ENCODE measurements at regions not wholly inside any gene's neighbourhood (a gene's known extent, or its start where the extent isn't known, plus 50 kb on each side); places are given as distances from the start of the nearest gene placed in this dataset.

DNA sequence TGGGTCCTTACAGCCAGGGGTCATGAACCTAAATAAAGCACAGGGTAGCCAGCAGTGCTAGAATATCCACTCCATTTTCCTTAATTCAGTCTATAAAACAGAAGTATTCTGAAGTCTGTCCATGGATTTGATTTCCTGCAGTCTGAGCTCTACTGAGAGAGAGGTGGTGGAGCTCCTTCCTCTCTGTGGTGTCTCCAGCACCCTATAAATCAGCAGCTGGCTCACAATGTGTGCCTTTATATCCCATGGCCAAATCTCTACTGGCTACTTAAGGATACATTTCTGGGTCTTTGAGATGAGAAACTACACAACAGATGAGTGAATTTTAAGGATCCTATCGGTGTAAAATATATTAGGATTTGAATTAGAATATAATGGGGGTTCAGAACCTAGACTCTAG is 339.9 kb upstream of the RBMS3 start:
- H3K4me3 ChIP-seq = no peak overlapping the region
- TF ChIP-seq FOXP2 (optimal IDR thresholded peaks at IDR 0.05; ENCODE audit: control extremely low read depth, extremely low read length, insufficient read depth) = no peak
- no peak for TF ChIP-seq POLR2AphosphoS5 (IDR thresholded peaks at IDR 0.05; ENCODE audit: borderline replicate concordance, low read depth, low read length)
- TF ChIP-seq EZH2 (IDR thresholded peaks at IDR 0.05) = no peak
- H3K27ac ChIP-seq = no peak overlapping the region
- no peak for DNase-seq (ENCODE audit: low read depth, low spot score)
- H3K9ac ChIP-seq (ENCODE audit: insufficient read length) = no peak overlapping the region
- H3K9me3 ChIP-seq (ENCODE audit: low read depth, low read length) = no peaks in the 10 kb centered on the region
- no peaks in the 10 kb centered on the region for H3K36me3 ChIP-seq (ENCODE audit: insufficient read depth, low read length)

DNA sequence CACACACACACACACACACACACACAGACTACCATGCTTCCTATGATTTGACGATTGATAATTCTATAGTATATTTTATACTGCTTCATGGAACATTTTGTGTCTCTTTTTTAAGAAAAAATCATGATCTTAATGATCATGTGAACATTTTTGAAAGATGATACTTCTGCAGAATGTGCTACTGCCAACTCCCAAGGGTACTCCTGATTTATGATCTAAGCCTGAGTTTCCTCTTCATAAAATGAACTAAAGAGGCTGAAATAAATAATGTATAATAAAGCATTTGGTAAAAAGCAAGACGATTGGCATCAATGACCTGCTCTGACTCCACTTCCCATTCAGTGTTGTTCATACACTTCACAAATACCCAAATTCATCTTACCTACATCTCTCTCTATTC is 333.8 kb upstream of the RBMS3 start:
- Histone ChIP-seq H3K9me3 (ENCODE audit: low read depth, low read length) (no peaks in the 10 kb centered on the region), H3K27ac (no peak overlapping the region), H3K36me3 (ENCODE audit: insufficient read depth, low read length) (no peaks in the 10 kb centered on the region), H3K9ac (ENCODE audit: insufficient read length) (no peak overlapping the region), H3K4me3 (no peak overlapping the region)
- DNase-seq (ENCODE audit: low read depth, low spot score) = no peak
- TF ChIP-seq POLR2AphosphoS5 (IDR thresholded peaks at IDR 0.05; ENCODE audit: borderline replicate concordance, low read depth, low read length) (no peak), EZH2 (IDR thresholded peaks at IDR 0.05) (no peak), FOXP2 (optimal IDR thresholded peaks at IDR 0.05; ENCODE audit: control extremely low read depth, extremely low read length, insufficient read depth) (no peak)

DNA sequence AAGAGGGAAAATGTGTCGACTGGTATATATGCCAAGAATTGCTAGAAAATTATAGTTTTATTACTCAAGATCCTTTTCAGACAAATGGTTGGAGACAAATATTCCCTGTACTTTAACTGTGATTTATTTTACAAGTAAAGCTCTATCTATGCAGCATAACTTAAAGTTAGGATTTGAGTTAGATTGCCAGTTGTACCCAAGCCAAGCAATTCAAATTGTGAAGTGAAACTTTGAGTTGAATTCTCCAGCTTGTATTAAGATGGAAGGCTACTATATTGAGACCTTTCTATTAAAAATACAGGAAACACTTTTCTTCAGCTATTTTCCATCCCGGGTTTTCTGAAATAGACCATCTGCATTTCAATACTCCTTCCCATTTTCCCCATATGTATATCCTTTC is 333.1 kb upstream of the RBMS3 start:
- Histone ChIP-seq H3K9ac (ENCODE audit: insufficient read length) (no peak overlapping the region), H3K4me3 (no peak overlapping the region), H3K9me3 (ENCODE audit: low read depth, low read length) (no peaks in the 10 kb centered on the region), H3K27ac (no peak overlapping the region), H3K36me3 (ENCODE audit: insufficient read depth, low read length) (no peaks in the 10 kb centered on the region)
- TF ChIP-seq POLR2AphosphoS5 (IDR thresholded peaks at IDR 0.05; ENCODE audit: borderline replicate concordance, low read depth, low read length) (no peak), EZH2 (IDR thresholded peaks at IDR 0.05) (no peak), FOXP2 (optimal IDR thresholded peaks at IDR 0.05; ENCODE audit: control extremely low read depth, extremely low read length, insufficient read depth) (no peak)
- no peak for DNase-seq (ENCODE audit: low read depth, low spot score)

DNA sequence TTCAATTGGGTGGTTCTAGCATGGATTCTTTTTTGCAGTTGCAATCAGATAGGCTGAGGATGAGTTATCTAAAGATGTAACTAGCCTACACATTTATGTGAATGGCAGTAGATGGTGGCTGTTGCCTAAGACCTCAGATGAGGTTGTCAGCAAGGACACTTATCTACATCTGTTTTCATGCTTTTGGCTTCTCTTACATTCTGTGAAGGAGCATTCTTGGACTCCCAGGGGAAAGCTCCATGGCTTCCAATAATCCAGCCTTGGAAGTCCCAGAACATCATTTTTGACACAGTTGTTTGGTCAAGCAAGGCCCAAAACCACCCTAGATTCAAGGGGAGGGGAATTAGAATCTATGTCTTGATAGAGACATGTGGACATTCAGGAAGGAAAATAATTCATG is 332.2 kb upstream of the RBMS3 start:
- H3K27ac ChIP-seq = no peak overlapping the region
- TF ChIP-seq FOXP2 (optimal IDR thresholded peaks at IDR 0.05; ENCODE audit: control extremely low read depth, extremely low read length, insufficient read depth) = no peak
- TF ChIP-seq POLR2AphosphoS5 (IDR thresholded peaks at IDR 0.05; ENCODE audit: borderline replicate concordance, low read depth, low read length) = no peak
- no peak for TF ChIP-seq EZH2 (IDR thresholded peaks at IDR 0.05)
- H3K4me3 ChIP-seq = no peak overlapping the region
- no peak overlapping the region for H3K9ac ChIP-seq (ENCODE audit: insufficient read length)
- no peak for DNase-seq (ENCODE audit: low read depth, low spot score)
- H3K9me3 ChIP-seq (ENCODE audit: low read depth, low read length) = no peaks in the 10 kb centered on the region
- no peaks in the 10 kb centered on the region for H3K36me3 ChIP-seq (ENCODE audit: insufficient read depth, low read length)

DNA sequence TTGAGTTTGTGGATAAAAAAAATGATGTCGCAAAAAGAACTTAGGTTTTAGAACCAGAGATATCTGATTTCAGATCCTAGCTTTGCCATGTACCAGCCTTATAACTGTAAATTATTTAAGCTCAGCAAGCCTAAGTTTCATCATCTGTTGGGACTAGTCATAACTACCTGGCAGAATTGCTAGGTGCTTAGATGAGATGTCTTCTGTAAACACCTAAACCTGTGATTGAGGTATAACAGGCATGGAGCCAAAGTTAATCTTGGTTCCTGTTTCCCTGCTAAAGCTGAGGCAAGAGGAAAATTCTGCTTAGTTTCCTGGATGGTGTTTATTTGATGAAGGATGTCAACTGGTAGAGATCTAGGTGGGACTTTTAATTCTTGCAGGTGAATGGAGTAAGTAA is 331.3 kb upstream of the RBMS3 start:
- H3K36me3 ChIP-seq (ENCODE audit: insufficient read depth, low read length) = no peaks in the 10 kb centered on the region
- H3K27ac ChIP-seq = no peak overlapping the region
- no peak for DNase-seq (ENCODE audit: low read depth, low spot score)
- H3K9me3 ChIP-seq (ENCODE audit: low read depth, low read length) = no peaks in the 10 kb centered on the region
- no peak for TF ChIP-seq FOXP2 (optimal IDR thresholded peaks at IDR 0.05; ENCODE audit: control extremely low read depth, extremely low read length, insufficient read depth)
- no peak for TF ChIP-seq EZH2 (IDR thresholded peaks at IDR 0.05)
- TF ChIP-seq POLR2AphosphoS5 (IDR thresholded peaks at IDR 0.05; ENCODE audit: borderline replicate concordance, low read depth, low read length) = no peak
- H3K4me3 ChIP-seq = no peak overlapping the region
- H3K9ac ChIP-seq (ENCODE audit: insufficient read length) = no peak overlapping the region

DNA sequence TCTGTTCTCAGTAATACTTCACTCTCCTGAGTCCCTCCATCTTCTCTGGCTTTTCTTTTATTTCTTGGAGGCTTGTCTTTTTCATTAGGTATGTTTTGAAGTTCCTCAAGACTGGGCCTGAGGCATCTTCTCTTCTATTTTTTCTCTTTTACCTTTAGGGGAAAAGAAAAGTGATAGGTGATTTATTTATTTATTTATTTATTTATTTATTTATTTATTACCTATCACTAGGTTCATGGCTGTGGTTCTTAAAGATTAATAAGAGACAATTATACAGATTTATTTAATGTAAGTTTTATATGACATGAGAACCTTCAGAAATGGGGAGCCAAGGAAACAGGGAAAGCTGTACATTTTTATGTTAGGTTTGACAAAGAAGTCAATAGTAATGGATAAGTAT is 330.3 kb upstream of the RBMS3 start:
- Histone ChIP-seq H3K36me3 (ENCODE audit: insufficient read depth, low read length) (no peaks in the 10 kb centered on the region), H3K4me3 (no peak overlapping the region), H3K9me3 (ENCODE audit: low read depth, low read length) (no peaks in the 10 kb centered on the region), H3K27ac (no peak overlapping the region), H3K9ac (ENCODE audit: insufficient read length) (no peak overlapping the region)
- no peak for TF ChIP-seq EZH2 (IDR thresholded peaks at IDR 0.05)
- TF ChIP-seq POLR2AphosphoS5 (IDR thresholded peaks at IDR 0.05; ENCODE audit: borderline replicate concordance, low read depth, low read length) = no peak
- TF ChIP-seq FOXP2 (optimal IDR thresholded peaks at IDR 0.05; ENCODE audit: control extremely low read depth, extremely low read length, insufficient read depth) = no peak
- no peak for DNase-seq (ENCODE audit: low read depth, low spot score)

DNA sequence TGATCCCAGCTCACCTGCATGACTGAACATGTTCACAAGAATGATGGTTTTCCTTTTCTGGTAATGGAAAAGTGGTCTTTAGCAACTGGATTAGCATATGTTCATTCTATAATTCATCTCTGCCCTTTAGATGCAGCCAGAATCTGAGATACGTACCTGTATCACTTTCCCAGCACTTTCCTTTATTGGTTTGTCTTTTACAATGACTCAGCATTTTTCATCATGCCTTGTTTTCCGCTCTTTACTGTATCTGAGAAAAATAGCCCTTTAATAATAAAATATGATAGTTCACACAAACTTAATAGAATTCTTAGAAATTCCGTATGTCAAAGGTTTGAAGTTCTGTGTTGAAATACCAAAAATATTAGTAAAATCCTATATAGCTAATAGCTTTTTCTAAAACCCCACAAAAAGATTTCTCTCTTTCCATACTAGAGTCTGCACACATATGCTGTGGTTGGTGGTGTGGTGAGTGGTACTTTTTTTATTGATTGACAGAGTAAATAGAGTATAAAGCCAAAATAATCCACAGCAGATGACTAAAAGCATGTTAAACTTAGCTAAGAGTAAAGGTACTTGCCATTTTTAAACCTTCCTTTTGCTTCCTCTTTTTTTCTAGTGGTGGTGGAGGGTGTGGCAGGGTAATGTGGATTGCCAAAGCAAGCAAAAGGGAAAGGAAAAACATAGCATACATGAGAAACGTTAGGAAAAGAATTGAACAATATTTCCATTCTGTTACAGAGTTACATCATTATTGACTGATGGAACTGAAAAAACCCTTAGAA is 328.9 kb upstream of the RBMS3 start:
- no peak for DNase-seq (ENCODE audit: low read depth, low spot score)
- no peaks in the 10 kb centered on the region for H3K36me3 ChIP-seq (ENCODE audit: insufficient read depth, low read length)

DNA sequence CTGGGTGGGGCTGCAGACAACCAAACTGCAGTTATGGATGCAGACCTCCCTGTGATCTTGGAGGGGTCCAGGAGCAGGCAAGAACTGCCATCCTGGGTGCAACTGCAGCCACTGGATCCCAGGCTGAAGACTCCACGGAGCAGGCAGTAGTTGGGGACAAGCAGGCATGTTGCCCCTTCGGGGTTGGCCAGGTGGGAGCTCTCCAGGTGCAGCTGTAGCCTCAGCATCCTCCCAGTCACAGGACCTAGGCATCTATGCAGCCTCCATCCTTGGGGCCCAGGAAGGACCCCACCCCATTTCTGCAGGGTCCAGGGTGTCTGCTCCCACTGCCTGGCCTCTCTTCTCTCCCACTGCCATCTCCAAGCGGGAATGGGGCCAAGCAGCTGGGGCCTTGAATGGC is 322.2 kb upstream of the RBMS3 start:
- DNase-seq (ENCODE audit: low read depth, low spot score) = no peak
- no peak overlapping the region for H3K4me3 ChIP-seq
- H3K27ac ChIP-seq = no peak overlapping the region
- H3K9ac ChIP-seq (ENCODE audit: insufficient read length) = no peak overlapping the region
- no peaks in the 10 kb centered on the region for H3K9me3 ChIP-seq (ENCODE audit: low read depth, low read length)
- H3K36me3 ChIP-seq (ENCODE audit: insufficient read depth, low read length) = no peaks in the 10 kb centered on the region
- TF ChIP-seq FOXP2 (optimal IDR thresholded peaks at IDR 0.05; ENCODE audit: control extremely low read depth, extremely low read length, insufficient read depth) (no peak), EZH2 (IDR thresholded peaks at IDR 0.05) (no peak), POLR2AphosphoS5 (IDR thresholded peaks at IDR 0.05; ENCODE audit: borderline replicate concordance, low read depth, low read length) (no peak)

More for the DNA sequence above, 328.9 kb upstream of the RBMS3 start:
- no peak overlapping the region for H3K27ac ChIP-seq
- H3K9me3 ChIP-seq (ENCODE audit: low read depth, low read length) = no peaks in the 10 kb centered on the region
- H3K4me3 ChIP-seq = no peak overlapping the region
- TF ChIP-seq POLR2AphosphoS5 (IDR thresholded peaks at IDR 0.05; ENCODE audit: borderline replicate concordance, low read depth, low read length) (no peak), EZH2 (IDR thresholded peaks at IDR 0.05) (no peak), FOXP2 (optimal IDR thresholded peaks at IDR 0.05; ENCODE audit: control extremely low read depth, extremely low read length, insufficient read depth) (no peak)
- H3K9ac ChIP-seq (ENCODE audit: insufficient read length) = no peak overlapping the region

DNA sequence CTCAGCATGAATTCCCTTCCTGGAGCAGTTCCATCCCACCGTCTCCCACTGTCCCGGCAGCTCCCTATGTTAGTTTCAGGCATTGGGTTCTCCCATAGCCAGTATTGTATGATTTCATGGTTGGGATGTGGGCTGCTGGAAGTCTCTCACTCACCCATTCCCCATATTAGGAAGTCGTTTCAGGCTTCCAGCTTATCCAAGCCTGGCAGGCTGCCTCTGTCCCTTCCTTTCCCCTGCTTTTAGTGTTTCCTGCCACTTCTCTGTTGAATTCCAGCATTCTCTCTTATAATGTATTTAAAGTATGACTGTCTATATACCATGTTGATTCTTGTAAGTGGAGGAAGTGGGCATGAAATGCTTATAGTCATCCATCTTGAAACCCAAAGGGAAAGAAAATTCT is 309.7 kb upstream of the RBMS3 start:
- H3K27ac ChIP-seq = no peak overlapping the region
- no peaks in the 10 kb centered on the region for H3K36me3 ChIP-seq (ENCODE audit: insufficient read depth, low read length)
- H3K9ac ChIP-seq (ENCODE audit: insufficient read length) = no peak overlapping the region
- H3K4me3 ChIP-seq = no peak overlapping the region
- no peaks in the 10 kb centered on the region for H3K9me3 ChIP-seq (ENCODE audit: low read depth, low read length)
- TF ChIP-seq FOXP2 (optimal IDR thresholded peaks at IDR 0.05; ENCODE audit: control extremely low read depth, extremely low read length, insufficient read depth) (no peak), POLR2AphosphoS5 (IDR thresholded peaks at IDR 0.05; ENCODE audit: borderline replicate concordance, low read depth, low read length) (no peak), EZH2 (IDR thresholded peaks at IDR 0.05) (no peak)
- no peak for DNase-seq (ENCODE audit: low read depth, low spot score)

Measured in SK-N-MC (cell line).